A549 (cell line): ENCODE measurements at regions not wholly inside any gene's neighbourhood (a gene's known extent, or its start where the extent isn't known, plus 50 kb on each side); places are given as distances from the start of the nearest gene placed in this dataset.
A peak's percentile ranks its signal among the peaks of the same experiment; 100 is the strongest.

ENCODE experiments used
- ATAC-seq, 2 experiments: fragments of 200-7000 bp in 1 of 2; fragments of >200 bp in 1 of 2; cut with Nextera tagmentation in 1 of 2; cut with Tn5 transposase in 1 of 2; 3 replicates each; pipeline versions ENCODE4 v1.8.0 to v1.9.1; 2018 to 2020; ENCODE audit warnings: mild to moderate bottlenecking in 1 of 2, moderate library complexity in 1 of 2
- CTCF ChIA-PET: fragments of 300-600 bp; sonication (Branson Sonifier 250); formaldehyde crosslinking; extraction: SDS; loops from one replicate; lab custom pipeline; 2021; ENCODE audit warnings: antibody characterized with exemption, inconsistent platforms; lab: Yijun Ruan, JAX
- POLR2A ChIA-PET: fragments of 350-600 bp; formaldehyde crosslinking; extraction: SDS; loops from one replicate; lab custom pipeline; 2021; ENCODE audit warnings: antibody characterized with exemption, inconsistent platforms; lab: Yijun Ruan, JAX
- DNase-seq, 2 experiments: peaks; one replicate each; pipeline versions ENCODE4 v3.0.0 to v3.0.0-alpha.2; 2011 to 2016; ENCODE audit warnings: low read depth in 1 of 2, low spot score in 1 of 2
- FAIRE-seq: peaks from 2 replicates; lab custom pipeline; 2011; peaks lifted over from hg19 to GRCh38; lab: Jason Lieb, UNC
- H3K27ac ChIP-seq, 2 experiments: fragments of >200 bp; sonication (Bioruptor Twin); formaldehyde crosslinking; 3 replicates each; pipeline ENCODE4 v1.5.1; 2016 to 2017
- H3K4me1 ChIP-seq: fragments of >200 bp; sonication (Bioruptor Twin); formaldehyde crosslinking; 3 replicates; pipeline ENCODE4 v1.6.1; 2016
- H3K4me2 ChIP-seq: fragments of >200 bp; sonication (Bioruptor Twin); formaldehyde crosslinking; 3 replicates; pipeline ENCODE4 v1.6.1; 2016
- H3K4me3 ChIP-seq: fragments of >200 bp; sonication (Bioruptor Twin); formaldehyde crosslinking; 3 replicates; pipeline ENCODE4 v1.5.1; 2016
- H3K9me3 ChIP-seq: fragments of >200 bp; sonication (Bioruptor Twin); formaldehyde crosslinking; 3 replicates; pipeline ENCODE4 v1.6.1; 2016
- BHLHE40 ChIP-seq: IDR thresholded peaks from 2 replicates; pipeline ENCODE4 v1.6.1; 2012; ENCODE audit warnings: low read depth, low read length, inconsistent platforms
- CBX2 ChIP-seq: fragments of 200-600 bp; sonication (generic); IDR thresholded peaks from 2 replicates; pipeline ENCODE4 v1.6.1; 2016; ENCODE audit warnings: low read depth, mild to moderate bottlenecking, borderline replicate concordance
- EHF ChIP-seq: fragments of 250-450 bp; sonication (Bioruptor Pico); IDR thresholded peaks from 2 replicates; pipeline ENCODE4 v1.5.0; 2020; ENCODE audit warnings: mild to moderate bottlenecking
- EHMT2 ChIP-seq: fragments of 200-600 bp; sonication (generic); IDR thresholded peaks from 2 replicates; pipeline ENCODE4 v1.6.1; 2016; ENCODE audit warnings: antibody characterized with exemption, low read depth, mild to moderate bottlenecking, moderate library complexity
- ELK1 ChIP-seq: fragments of 150-350 bp; IDR thresholded peaks from 2 replicates; pipeline ENCODE4 v1.6.1; 2014; ENCODE audit warnings: low read depth, mild to moderate bottlenecking, low read length
- FOSL2 ChIP-seq, 2 experiments: fragments of 450-650 bp in 1 of 2; fragments of >200 bp in 1 of 2; sonication (Bioruptor Twin) in 1 of 2; formaldehyde crosslinking; IDR thresholded peaks; 2 replicates each; pipeline versions ENCODE4 v1.5.0 to v1.6.1; 2016 to 2020; ENCODE audit warnings: mild to moderate bottlenecking in 1 of 2, moderate library complexity in 1 of 2
- GATA3 ChIP-seq: IDR thresholded peaks from 2 replicates; pipeline ENCODE4 v1.6.1; 2012; ENCODE audit warnings: borderline replicate concordance
- HDAC2 ChIP-seq: fragments of 200-600 bp; sonication (generic); IDR thresholded peaks from 2 replicates; pipeline ENCODE4 v1.6.1; 2016
- HES2 ChIP-seq: fragments of >200 bp; sonication (Bioruptor Twin); formaldehyde crosslinking; IDR thresholded peaks from 2 replicates; pipeline ENCODE4 v1.6.1; 2016
- HOXA7 ChIP-seq: fragments of 250-450 bp; sonication (Bioruptor Pico); IDR thresholded peaks from 2 replicates; pipeline ENCODE4 v1.5.0; 2020; ENCODE audit warnings: mild to moderate bottlenecking, moderate library complexity
- JUN ChIP-seq, 2 experiments: fragments of >200 bp; sonication (Bioruptor Twin); formaldehyde crosslinking; IDR thresholded peaks; 2 replicates in 1 of 2; 3 replicates in 1 of 2; pipeline ENCODE4 v1.6.1; 2016 to 2017
- KDM1A ChIP-seq: fragments of 200-600 bp; sonication (generic); IDR thresholded peaks from 2 replicates; pipeline ENCODE4 v1.6.1; 2016; ENCODE audit warnings: low read depth, mild to moderate bottlenecking
- KDM5A ChIP-seq: fragments of 200-600 bp; sonication (generic); IDR thresholded peaks from 2 replicates; pipeline ENCODE4 v1.6.1; 2016; ENCODE audit warnings: antibody characterized with exemption, mild to moderate bottlenecking
- MAX ChIP-seq: IDR thresholded peaks from 2 replicates; pipeline ENCODE4 v1.6.1; 2012
- MAZ ChIP-seq: fragments of 150-350 bp; IDR thresholded peaks from 2 replicates; pipeline ENCODE4 v1.6.1; 2014; ENCODE audit warnings: antibody characterized with exemption, low read depth, low read length, borderline replicate concordance
- NPAS2 ChIP-seq: fragments of 250-450 bp; sonication (Bioruptor Pico); IDR thresholded peaks from 2 replicates; pipeline ENCODE4 v1.8.0; 2022; ENCODE audit warnings: mild to moderate bottlenecking, moderate library complexity, borderline replicate concordance
- POLR2A ChIP-seq: IDR thresholded peaks from 2 replicates; pipeline ENCODE4 v1.6.1; 2012; ENCODE audit warnings: mild to moderate bottlenecking, low read length
- POLR2AphosphoS2 ChIP-seq: conservative IDR thresholded peaks from 2 replicates; pipeline ENCODE4 v1.6.1; 2012; ENCODE audit warnings: low read length, improper control_type of control experiment, inconsistent platforms
- SREBF2 ChIP-seq: fragments of 450-650 bp; IDR thresholded peaks from 2 replicates; pipeline ENCODE4 v1.6.1; 2014; ENCODE audit warnings: mild to moderate bottlenecking, moderate library complexity
- TP53 ChIP-seq: fragments of 250-450 bp; sonication (Bioruptor Pico); IDR thresholded peaks from 2 replicates; pipeline ENCODE4 v1.5.0; 2021; ENCODE audit warnings: mild to moderate bottlenecking, moderate library complexity
- ZFP36 ChIP-seq: fragments of 450-650 bp; IDR thresholded peaks from 2 replicates; pipeline ENCODE4 v1.6.1; 2014; ENCODE audit warnings: borderline replicate concordance; ENCODE audit not compliant: partially characterized antibody
- ZNF302 ChIP-seq: fragments of 250-450 bp; sonication (Bioruptor Pico); IDR thresholded peaks from 2 replicates; pipeline ENCODE4 v1.9.0; 2021; ENCODE audit warnings: inconsistent platforms, mild to moderate bottlenecking, moderate library complexity
- WGBS: methylation state at CpG from one replicate; pipeline ENCODE4 v1.1.6; 2017; ENCODE audit errors: missing lambda C conversion rate; 5-methylcytosine and 5-hydroxymethylcytosine counted together
- TF ChIP-seq, protein P1 (sequence below): fragments of 200-600 bp; sonication (generic); IDR thresholded peaks from 2 replicates; pipeline ENCODE4 v1.6.1; 2016; ENCODE audit warnings: antibody characterized with exemption, mild to moderate bottlenecking, moderate library complexity
- TF ChIP-seq, protein P2 (sequence below): fragments of 250-450 bp; sonication (Bioruptor Pico); IDR thresholded peaks from 2 replicates; pipeline ENCODE4 v1.5.0; 2021; ENCODE audit warnings: mild to moderate bottlenecking, moderate library complexity, borderline replicate concordance
- TF ChIP-seq, protein P3 (sequence below): fragments of 450-650 bp; IDR thresholded peaks from 2 replicates; pipeline ENCODE4 v1.6.1; 2014; ENCODE audit warnings: antibody characterized with exemption

- Histone ChIP-seq H3K4me3 (no peak overlapping the region), H3K9me3 (no peaks in the 10 kb centered on the region), H3K4me1 (no peaks in the 10 kb centered on the region), H3K4me2 (no peak overlapping the region), H3K27ac (no peak overlapping the region)
- ATAC-seq: no peak
- no peak for FAIRE-seq
- CTCF ChIA-PET: interaction anchor here (1.8 kb wide), 1 partner anchor 106 kb away, joined by 4 read pairs; no protein-coding TSS in a partner anchor
- TF ChIP-seq MAZ: no peak
- no peak for TF ChIP-seq NPAS2 (CRISPR knock-in tag)
- no peak for TF ChIP-seq EHMT2
- no peak for TF ChIP-seq KDM1A
- TF ChIP-seq JUN (IDR thresholded peaks at IDR 0.05): no peak
- no peak for TF ChIP-seq GATA3
- no peak for TF ChIP-seq BHLHE40
- no peak for TF ChIP-seq ELK1
- TF ChIP-seq, protein P1, sequence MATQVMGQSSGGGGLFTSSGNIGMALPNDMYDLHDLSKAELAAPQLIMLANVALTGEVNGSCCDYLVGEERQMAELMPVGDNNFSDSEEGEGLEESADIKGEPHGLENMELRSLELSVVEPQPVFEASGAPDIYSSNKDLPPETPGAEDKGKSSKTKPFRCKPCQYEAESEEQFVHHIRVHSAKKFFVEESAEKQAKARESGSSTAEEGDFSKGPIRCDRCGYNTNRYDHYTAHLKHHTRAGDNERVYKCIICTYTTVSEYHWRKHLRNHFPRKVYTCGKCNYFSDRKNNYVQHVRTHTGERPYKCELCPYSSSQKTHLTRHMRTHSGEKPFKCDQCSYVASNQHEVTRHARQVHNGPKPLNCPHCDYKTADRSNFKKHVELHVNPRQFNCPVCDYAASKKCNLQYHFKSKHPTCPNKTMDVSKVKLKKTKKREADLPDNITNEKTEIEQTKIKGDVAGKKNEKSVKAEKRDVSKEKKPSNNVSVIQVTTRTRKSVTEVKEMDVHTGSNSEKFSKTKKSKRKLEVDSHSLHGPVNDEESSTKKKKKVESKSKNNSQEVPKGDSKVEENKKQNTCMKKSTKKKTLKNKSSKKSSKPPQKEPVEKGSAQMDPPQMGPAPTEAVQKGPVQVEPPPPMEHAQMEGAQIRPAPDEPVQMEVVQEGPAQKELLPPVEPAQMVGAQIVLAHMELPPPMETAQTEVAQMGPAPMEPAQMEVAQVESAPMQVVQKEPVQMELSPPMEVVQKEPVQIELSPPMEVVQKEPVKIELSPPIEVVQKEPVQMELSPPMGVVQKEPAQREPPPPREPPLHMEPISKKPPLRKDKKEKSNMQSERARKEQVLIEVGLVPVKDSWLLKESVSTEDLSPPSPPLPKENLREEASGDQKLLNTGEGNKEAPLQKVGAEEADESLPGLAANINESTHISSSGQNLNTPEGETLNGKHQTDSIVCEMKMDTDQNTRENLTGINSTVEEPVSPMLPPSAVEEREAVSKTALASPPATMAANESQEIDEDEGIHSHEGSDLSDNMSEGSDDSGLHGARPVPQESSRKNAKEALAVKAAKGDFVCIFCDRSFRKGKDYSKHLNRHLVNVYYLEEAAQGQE: no peak
- no peak for TF ChIP-seq TP53 (CRISPR knock-in tag)
- 63% methylated on average over 1 of the region's 1 CpG for WGBS
- POLR2A ChIA-PET: no interaction called here
- no peak for DNase-seq
Observed at GRCh38 chr17:65400701-65401100, 160.7 kb downstream of the AXIN2 start.

GRCh38 chr17:65398040-65398787 is 163.2 kb downstream of the AXIN2 start:
- no peaks in the 10 kb centered on the region for H3K9me3 ChIP-seq
- peak; percentile 61 for FAIRE-seq
- POLR2A ChIA-PET: no interaction called here
- no peak overlapping the region for H3K27ac ChIP-seq
- no peak for ATAC-seq
- TF ChIP-seq HOXA7 (CRISPR knock-in tag): no peak
- TF ChIP-seq HDAC2: no peak
- TF ChIP-seq, protein P2, sequence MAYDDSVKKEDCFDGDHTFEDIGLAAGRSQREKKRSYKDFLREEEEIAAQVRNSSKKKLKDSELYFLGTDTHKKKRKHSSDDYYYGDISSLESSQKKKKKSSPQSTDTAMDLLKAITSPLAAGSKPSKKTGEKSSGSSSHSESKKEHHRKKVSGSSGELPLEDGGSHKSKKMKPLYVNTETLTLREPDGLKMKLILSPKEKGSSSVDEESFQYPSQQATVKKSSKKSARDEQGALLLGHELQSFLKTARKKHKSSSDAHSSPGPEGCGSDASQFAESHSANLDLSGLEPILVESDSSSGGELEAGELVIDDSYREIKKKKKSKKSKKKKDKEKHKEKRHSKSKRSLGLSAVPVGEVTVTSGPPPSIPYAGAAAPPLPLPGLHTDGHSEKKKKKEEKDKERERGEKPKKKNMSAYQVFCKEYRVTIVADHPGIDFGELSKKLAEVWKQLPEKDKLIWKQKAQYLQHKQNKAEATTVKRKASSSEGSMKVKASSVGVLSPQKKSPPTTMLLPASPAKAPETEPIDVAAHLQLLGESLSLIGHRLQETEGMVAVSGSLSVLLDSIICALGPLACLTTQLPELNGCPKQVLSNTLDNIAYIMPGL (CRISPR knock-in tag): no peak
- TF ChIP-seq ZFP36: no peak
- TF ChIP-seq FOSL2 (IDR thresholded peaks at IDR 0.05): no peak
- no peak for TF ChIP-seq FOSL2 (CRISPR knock-in tag; IDR thresholded peaks at IDR 0.05)
- TF ChIP-seq, protein P3, sequence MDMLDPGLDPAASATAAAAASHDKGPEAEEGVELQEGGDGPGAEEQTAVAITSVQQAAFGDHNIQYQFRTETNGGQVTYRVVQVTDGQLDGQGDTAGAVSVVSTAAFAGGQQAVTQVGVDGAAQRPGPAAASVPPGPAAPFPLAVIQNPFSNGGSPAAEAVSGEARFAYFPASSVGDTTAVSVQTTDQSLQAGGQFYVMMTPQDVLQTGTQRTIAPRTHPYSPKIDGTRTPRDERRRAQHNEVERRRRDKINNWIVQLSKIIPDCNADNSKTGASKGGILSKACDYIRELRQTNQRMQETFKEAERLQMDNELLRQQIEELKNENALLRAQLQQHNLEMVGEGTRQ: no peak
- TF ChIP-seq CBX2: no peak
- TF ChIP-seq EHF (CRISPR knock-in tag): no peak
- no peak for TF ChIP-seq POLR2AphosphoS2
- no peak for TF ChIP-seq KDM5A
- TF ChIP-seq MAZ: no peak
- TF ChIP-seq ZNF302 (CRISPR knock-in tag): no peak
- no peak for TF ChIP-seq POLR2A
- no peak for TF ChIP-seq NPAS2 (CRISPR knock-in tag)
- TF ChIP-seq SREBF2: no peak
- no peak for TF ChIP-seq MAX
- TF ChIP-seq HES2: no peak
- WGBS: 15% methylated on average over 3 of the region's 3 CpGs
- no peak overlapping the region for H3K4me3 ChIP-seq
- H3K4me1 ChIP-seq: no peaks in the 10 kb centered on the region
- H3K4me2 ChIP-seq: no peak overlapping the region
- CTCF ChIA-PET: interaction anchor here (1.1 to 1.7 kb wide), 3 partner anchors 8 to 159 kb away, joined by 3 to 4 read pairs (median 4); no protein-coding TSS in a partner anchor
- DNase-seq: no peak
